ENCODE measurements at regions not wholly inside any gene's neighbourhood (a gene's known extent, or its start where the extent isn't known, plus 50 kb on each side); places are given as distances from the start of the nearest gene placed in this dataset.

DNA sequence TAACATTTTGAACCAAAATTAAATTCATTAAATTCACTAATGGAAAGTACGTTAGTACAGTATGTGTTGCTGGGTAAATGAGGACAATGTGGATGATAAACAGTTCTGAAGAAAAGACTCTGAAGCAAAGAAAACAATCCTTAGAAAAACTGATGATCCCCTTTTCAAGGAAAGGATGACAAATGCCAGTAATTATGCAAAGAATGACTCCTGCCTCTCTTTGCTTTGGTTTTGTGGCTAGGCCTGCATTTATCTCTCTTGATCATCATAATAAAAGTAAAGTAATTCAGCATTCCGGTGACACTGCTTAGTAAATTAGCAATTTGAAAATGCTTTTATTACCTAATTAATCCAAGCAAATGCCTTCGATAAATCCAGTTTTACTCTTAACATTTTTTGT is 652.2 kb upstream of the DIPK2B start:
- Mint-ChIP-seq H3K4me1 (peaks cover 25% of the 10 kb centered on the region), H3K9me3 (no peaks in the 10 kb centered on the region), H3K4me3 (peak overlapping the region; percentile 66), H3K27ac (peak overlapping the region; percentile 91), H3K27me3 (no peaks in the 10 kb centered on the region), H3K36me3 (ENCODE audit: low read depth) (peaks cover 23% of the 10 kb centered on the region)
- intact Hi-C loops (cut with micrococcal nuclease), result loop anchor here (2.0 to 5.0 kb wide), 3 partner anchors 231 to 524 kb away; no protein-coding TSS in a partner anchor
- no peak for DNase-seq

DNA sequence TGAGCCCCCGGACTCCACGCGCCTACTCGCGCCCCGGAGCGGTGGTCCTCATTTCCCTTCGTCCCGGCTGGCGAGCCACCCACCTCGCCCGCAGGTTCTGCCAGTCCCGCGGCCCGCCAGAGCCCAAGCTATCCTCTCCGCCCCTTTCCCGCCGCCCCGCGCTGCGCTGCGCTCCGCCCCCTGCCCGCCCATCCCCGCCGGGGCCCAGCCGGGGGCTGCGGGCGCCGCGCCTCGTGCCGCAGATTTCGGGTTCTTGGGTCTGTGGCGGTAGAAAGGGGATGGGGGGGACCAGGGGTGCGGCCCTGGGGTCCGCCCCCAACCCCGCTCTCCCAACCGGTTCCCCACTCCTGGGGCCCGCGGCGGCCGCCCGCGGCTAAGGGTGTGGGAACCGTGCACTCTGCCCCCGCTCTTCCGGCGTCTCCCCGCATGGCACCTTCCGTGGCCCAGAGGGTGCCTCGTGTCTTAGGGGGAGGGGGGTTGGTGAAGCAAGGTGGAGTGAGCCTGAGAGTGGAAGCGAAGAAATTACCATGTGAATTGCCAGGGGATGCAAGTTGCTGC is 650.8 kb upstream of the DIPK2B start:
- peaks cover 31% of the 10 kb centered on the region for H3K36me3 Mint-ChIP-seq (ENCODE audit: low read depth)

DNA sequence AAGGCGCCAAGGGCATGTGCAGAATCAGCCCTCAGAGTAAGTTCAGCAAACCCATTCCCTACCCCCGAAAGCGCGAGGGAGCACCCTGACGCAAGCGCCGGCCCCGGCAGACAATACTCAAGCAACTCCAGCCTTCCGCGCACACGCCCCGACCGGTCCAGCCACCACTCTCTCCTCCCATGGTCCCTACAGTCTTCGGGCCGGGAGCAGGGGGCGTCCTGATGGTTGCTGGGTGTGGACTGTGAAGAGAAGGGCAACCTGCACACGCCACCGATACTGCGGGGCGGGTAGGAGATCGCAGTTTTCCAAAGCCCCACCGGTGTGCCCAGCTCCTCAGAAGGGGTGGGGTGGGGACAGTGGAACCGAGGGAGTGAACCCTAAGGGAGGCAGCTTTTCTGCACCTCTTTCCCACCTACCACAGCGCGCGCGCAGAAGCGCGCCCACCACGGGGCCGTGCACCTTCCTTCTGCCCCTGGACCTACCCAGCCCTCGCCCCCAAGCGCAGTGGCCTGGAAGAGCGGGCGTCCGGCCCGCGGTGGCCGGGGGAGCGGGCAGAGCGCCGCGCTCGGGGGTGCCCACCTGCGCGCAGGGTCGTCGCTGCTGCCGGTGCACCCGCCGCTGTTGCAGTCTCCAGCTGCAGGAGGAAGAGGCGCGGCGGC is 650.2 kb upstream of the DIPK2B start:
- H3K27ac Mint-ChIP-seq, result peak overlapping the region; percentile 98
- peak overlapping the region; percentile 100 for H3K4me3 Mint-ChIP-seq
- H3K27me3 Mint-ChIP-seq, result no peaks in the 10 kb centered on the region
- H3K4me1 Mint-ChIP-seq, result peaks cover 30% of the 10 kb centered on the region
- DNase-seq, result peak; percentile 64
- intact Hi-C loops (cut with micrococcal nuclease), result loop anchor here (2.0 to 5.0 kb wide), 4 partner anchors 42 to 229 kb away; no protein-coding TSS in a partner anchor
- H3K9me3 Mint-ChIP-seq, result no peaks in the 10 kb centered on the region
- peaks cover 35% of the 10 kb centered on the region for H3K36me3 Mint-ChIP-seq (ENCODE audit: low read depth)

More for the DNA sequence above, 650.8 kb upstream of the DIPK2B start:
- Mint-ChIP-seq H3K27ac (peak overlapping the region; percentile 94), H3K4me3 (peak overlapping the region; percentile 100), H3K27me3 (no peaks in the 10 kb centered on the region), H3K4me1 (peaks cover 26% of the 10 kb centered on the region), H3K9me3 (no peaks in the 10 kb centered on the region)
- peak; percentile 85 for DNase-seq
- intact Hi-C loops (cut with micrococcal nuclease), result loop anchor here (2.0 to 5.0 kb wide), 4 partner anchors 43 to 229 kb away; no protein-coding TSS in a partner anchor

DNA sequence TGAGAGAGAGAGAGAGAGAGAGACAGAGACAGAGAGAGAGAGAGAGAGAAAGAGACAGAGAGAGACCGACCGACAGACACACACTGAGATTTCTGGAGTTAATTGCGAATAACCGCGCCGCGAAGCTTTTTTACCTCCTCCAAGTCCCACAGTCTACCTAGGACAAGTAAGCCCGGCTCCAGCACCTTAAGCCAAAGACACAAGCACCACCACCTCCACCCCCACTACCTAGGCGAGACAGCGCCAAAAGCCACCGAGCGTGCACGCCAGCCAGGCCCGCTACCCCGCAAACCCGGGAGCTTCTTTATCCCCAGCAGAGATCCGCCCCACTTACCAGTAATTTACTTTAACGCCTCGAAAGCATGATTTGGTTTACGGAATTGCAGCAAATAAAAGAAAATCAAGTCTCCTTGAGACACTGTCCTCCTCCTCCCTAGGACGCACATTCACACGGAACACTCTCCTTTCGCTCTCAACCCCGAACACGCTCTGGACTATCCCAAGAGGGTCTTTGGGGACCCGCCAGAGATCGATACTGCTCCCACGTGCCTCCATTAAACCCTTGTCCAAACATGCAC is 649.6 kb upstream of the DIPK2B start:
- Mint-ChIP-seq H3K27ac (peak overlapping the region; percentile 98), H3K36me3 (ENCODE audit: low read depth) (peaks cover 39% of the 10 kb centered on the region), H3K4me3 (peak overlapping the region; percentile 100), H3K9me3 (no peaks in the 10 kb centered on the region), H3K4me1 (peaks cover 31% of the 10 kb centered on the region), H3K27me3 (no peaks in the 10 kb centered on the region)
- intact Hi-C loops (cut with micrococcal nuclease), result loop anchor here (2.0 to 5.0 kb wide), 4 partner anchors 41 to 228 kb away; no protein-coding TSS in a partner anchor
- DNase-seq, result peak; percentile 75

DNA sequence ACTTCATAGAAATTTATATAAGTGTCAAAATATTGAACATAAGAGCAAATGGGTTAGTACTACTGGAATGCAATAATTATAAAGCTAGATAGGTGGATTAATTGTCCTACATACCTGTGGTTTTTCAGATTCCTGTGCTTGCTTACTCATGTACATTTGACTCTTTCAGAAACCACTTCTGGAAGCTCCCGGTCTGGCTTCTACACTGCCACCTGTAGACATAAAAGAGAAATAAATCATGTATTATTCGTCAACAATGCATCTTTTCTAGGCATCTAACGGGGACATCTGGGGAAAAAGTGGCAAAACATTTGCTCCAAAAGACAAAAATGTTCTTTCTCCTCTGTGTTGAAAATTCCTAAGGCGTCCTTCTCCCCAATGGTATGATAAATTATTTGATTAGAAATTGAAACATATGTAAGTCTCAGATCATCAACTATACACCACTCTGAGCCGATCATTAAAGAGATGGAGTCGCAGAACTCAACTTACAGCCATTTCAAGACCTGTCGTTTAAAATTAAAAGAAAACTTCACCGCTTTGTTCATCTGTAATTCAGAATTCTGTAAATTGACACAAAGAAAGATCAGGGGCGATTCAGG is 648.7 kb upstream of the DIPK2B start:
- DNase-seq, result peak; percentile 68
- Mint-ChIP-seq H3K9me3 (no peaks in the 10 kb centered on the region), H3K36me3 (ENCODE audit: low read depth) (peaks cover 43% of the 10 kb centered on the region), H3K27me3 (no peaks in the 10 kb centered on the region), H3K4me1 (peaks cover 25% of the 10 kb centered on the region), H3K4me3 (peak overlapping the region; percentile 100), H3K27ac (peak overlapping the region; percentile 98)
- intact Hi-C loops (cut with micrococcal nuclease), result no loop called here

DNA sequence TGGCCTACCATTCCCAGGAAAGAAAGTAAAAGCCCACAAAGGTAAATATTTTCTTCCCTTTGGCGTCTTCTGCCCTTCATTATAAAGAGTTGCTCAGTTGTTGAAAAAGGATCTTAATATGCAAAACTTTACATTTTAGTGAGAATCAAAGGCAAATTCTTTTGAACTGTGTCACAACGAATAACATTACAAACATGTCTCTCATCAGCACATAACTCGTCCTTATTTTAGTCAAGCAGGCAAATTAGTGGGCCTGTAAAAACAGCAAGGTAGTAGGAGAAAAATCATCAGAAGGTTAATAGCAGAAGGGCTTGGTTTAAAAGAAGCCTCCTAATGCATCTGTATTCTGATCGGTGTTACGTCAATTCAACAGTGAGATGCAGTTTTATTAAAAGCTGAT is 647.3 kb upstream of the DIPK2B start:
- Mint-ChIP-seq H3K9me3 (no peaks in the 10 kb centered on the region), H3K27ac (peak overlapping the region; percentile 46), H3K36me3 (ENCODE audit: low read depth) (peaks cover 57% of the 10 kb centered on the region), H3K27me3 (no peaks in the 10 kb centered on the region), H3K4me1 (peaks cover 28% of the 10 kb centered on the region), H3K4me3 (peak overlapping the region; percentile 65)
- DNase-seq, result no peak
- intact Hi-C loops (cut with micrococcal nuclease), result no loop called here

DNA sequence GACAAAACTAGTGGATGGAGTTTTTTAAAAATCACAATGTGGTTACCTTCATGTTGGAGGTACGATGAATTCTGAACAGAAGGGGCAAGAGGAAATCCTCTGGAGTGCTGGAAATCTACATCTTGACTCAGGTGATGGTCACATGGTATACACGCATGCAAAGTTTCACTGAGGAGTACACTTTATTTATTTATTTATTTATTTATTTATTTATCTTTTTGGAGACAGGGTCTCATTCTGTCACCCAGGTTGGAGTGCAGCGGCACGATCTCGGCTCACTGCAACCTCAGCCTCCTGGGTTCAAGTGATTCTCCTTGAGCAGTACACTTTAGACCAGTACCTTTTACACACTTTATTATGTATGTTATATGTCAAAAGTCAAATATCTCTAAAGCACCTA is 645.7 kb upstream of the DIPK2B start:
- Mint-ChIP-seq H3K4me1 (peaks cover 37% of the 10 kb centered on the region), H3K27me3 (no peaks in the 10 kb centered on the region), H3K36me3 (ENCODE audit: low read depth) (peaks cover 70% of the 10 kb centered on the region), H3K4me3 (peak overlapping the region; percentile 67), H3K9me3 (no peaks in the 10 kb centered on the region), H3K27ac (no peak overlapping the region)
- intact Hi-C loops (cut with micrococcal nuclease), result no loop called here
- no peak for DNase-seq

DNA sequence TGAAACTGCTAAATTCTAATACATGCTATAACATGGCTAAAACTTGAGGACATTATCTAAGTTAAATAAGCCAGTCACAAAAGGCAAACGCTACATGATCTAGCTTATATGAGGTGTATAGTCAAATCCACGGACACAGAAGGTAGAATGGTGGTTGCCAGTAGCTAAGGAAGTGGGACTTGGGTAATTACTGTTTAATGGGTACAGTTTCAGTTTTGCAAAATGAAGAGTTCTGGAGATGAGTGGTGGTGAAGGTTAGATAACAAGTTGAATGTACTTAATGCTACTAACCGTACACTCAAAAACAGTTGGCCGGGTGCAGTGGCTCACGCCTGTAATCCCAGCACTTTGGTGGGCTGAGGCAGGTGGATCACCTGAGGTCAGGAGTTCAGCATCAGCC is 644.5 kb upstream of the DIPK2B start:
- H3K4me1 Mint-ChIP-seq, result peaks cover 39% of the 10 kb centered on the region
- no peak for DNase-seq
- H3K27me3 Mint-ChIP-seq, result no peaks in the 10 kb centered on the region
- no peak overlapping the region for H3K4me3 Mint-ChIP-seq
- no peaks in the 10 kb centered on the region for H3K9me3 Mint-ChIP-seq
- intact Hi-C loops (cut with micrococcal nuclease), result no loop called here
- peaks cover 71% of the 10 kb centered on the region for H3K36me3 Mint-ChIP-seq (ENCODE audit: low read depth)
- no peak overlapping the region for H3K27ac Mint-ChIP-seq

DNA sequence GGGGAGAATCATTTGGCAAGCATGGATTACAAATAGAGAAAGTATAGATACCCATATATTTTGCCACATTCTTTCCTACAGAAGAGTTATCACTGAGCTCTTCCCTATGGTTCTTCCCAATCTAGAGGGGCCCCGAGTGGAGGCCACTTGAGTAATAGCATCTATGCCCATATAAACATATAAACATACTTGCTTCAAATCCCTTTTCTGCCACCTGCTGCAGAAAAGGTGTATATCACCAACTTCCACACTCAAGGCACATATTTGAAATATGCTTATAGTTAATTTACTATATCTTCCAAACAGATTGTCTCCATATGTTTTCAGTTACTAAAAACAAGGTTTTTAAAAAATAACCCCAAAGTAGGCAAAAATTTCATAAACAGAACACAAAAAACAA is 642.8 kb upstream of the DIPK2B start:
- no peaks in the 10 kb centered on the region for H3K27me3 Mint-ChIP-seq
- H3K27ac Mint-ChIP-seq, result peak overlapping the region; percentile 87
- H3K36me3 Mint-ChIP-seq (ENCODE audit: low read depth), result peaks cover 66% of the 10 kb centered on the region
- intact Hi-C loops (cut with micrococcal nuclease), result loop anchor here (2.0 kb wide), 2 partner anchors 41 to 521 kb away; no protein-coding TSS in a partner anchor
- DNase-seq, result peak; percentile 62
- H3K9me3 Mint-ChIP-seq, result no peaks in the 10 kb centered on the region
- H3K4me3 Mint-ChIP-seq, result peak overlapping the region; percentile 80
- peaks cover 39% of the 10 kb centered on the region for H3K4me1 Mint-ChIP-seq

DNA sequence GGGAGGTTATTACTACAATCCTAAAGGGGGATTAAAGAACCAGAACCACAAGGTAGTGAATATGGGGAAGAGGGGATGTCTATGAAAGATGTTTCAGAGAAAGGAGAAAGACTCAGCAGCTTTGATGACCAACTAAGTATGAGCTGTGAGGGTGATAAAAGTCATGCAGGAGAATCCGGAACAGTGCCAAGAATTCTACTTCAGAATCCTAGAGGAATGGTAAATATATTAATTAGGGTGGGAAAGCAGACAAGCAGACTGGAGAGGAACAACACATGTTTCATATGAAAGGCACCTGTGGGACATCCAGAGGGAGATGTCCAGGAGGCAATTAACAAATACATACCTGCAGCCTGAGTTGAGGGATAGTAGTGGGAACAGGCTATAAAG is 642.2 kb upstream of the DIPK2B start:
- H3K36me3 Mint-ChIP-seq (ENCODE audit: low read depth), result peaks cover 64% of the 10 kb centered on the region

DNA sequence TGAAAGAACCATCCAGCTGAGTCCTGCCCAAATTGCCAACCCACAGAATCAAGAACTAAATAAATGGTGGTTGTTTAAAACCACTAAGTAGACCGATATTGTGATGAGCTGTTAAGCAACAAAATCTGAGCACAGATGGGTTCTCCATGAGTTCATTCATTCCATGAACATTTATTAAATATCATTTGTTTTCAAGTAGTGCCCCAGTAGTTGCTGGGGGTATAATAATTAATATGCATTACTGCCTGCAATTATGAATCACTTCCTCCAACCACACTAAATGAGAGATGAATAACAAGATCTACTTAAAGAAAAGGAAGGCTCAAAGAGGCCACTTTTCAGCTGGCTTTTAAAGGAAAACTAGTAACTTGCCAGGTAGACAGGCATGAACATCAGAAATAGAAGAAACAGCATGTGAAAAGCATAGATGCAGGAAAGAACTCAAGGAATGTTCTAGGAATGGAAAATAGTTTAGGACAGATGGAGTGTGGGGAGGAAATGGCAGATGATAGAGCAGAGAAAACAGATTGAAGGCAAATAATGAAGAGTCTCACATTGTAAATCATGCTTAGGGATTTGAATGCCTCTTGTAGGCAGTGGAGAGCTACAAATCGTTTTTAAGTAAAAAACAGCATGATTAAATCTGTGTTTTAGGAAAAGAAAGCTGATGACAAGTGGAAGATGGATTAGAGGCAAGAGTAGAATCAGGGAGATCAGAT is 641.7 kb upstream of the DIPK2B start:
- DNase-seq, result no peak
- Mint-ChIP-seq H3K27me3 (no peaks in the 10 kb centered on the region), H3K27ac (peak overlapping the region; percentile 87), H3K9me3 (no peaks in the 10 kb centered on the region), H3K4me1 (peaks cover 33% of the 10 kb centered on the region), H3K36me3 (ENCODE audit: low read depth) (peaks cover 60% of the 10 kb centered on the region), H3K4me3 (peak overlapping the region; percentile 80)
- intact Hi-C loops (cut with micrococcal nuclease), result loop anchor here (2.0 kb wide), 2 partner anchors 40 to 520 kb away; no protein-coding TSS in a partner anchor

More for the DNA sequence above, 642.2 kb upstream of the DIPK2B start:
- H3K27ac Mint-ChIP-seq, result peak overlapping the region; percentile 87
- intact Hi-C loops (cut with micrococcal nuclease), result loop anchor here (2.0 kb wide), 2 partner anchors 40 to 520 kb away; no protein-coding TSS in a partner anchor
- DNase-seq, result no peak
- H3K4me1 Mint-ChIP-seq, result peaks cover 35% of the 10 kb centered on the region
- no peaks in the 10 kb centered on the region for H3K27me3 Mint-ChIP-seq
- no peaks in the 10 kb centered on the region for H3K9me3 Mint-ChIP-seq
- H3K4me3 Mint-ChIP-seq, result peak overlapping the region; percentile 80

DNA sequence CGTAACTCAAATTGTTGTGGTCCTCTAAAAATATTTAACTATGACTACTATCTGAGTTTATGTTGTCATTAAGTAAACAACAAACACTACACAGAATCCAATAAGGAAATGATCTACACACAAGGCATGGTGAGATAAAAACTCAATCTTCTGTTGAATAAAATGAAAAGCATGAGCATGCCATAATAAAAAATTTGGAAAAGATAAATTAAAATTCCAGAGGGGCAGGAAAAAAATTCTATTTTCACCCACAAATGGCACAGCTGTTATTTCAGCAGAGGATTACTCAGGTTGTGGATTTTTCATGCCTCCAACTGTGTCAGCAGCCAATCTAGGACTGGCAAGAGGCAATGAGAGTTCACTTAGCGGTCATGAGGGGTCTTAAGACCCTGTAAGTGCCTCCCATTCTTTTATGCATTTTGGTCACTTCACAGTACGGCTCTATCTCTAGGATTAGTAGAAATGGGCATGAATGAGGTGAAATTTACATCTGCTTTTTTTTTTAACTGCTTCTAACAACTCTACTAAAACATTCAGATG is 639.8 kb upstream of the DIPK2B start:
- DNase-seq, result no peak

DNA sequence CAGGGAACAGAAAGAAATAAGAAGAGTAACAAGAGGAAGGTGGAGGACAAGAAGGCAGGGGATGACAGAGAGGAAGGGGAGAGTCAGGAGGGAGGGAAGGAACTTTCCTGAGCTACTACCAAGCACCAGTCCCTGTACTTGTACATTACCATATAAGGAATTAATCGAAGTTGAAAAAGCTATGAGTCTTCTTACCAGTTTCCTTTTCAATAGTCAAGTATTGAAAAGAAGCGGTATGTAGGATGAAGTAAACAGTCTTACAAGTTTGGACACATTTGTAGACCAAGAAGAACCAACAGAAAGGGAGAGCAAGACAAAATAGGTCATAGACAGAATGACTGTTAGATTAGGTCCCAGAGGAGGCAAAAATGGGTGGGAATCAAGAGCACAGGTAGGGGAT is 629.7 kb upstream of the DIPK2B start:
- peak overlapping the region; percentile 97 for H3K27ac Mint-ChIP-seq
- H3K4me1 Mint-ChIP-seq, result peaks cover 35% of the 10 kb centered on the region

More for the DNA sequence above, 639.8 kb upstream of the DIPK2B start:
- intact Hi-C loops (cut with micrococcal nuclease), result no loop called here
- peaks cover 49% of the 10 kb centered on the region for H3K36me3 Mint-ChIP-seq (ENCODE audit: low read depth)
- peaks cover 29% of the 10 kb centered on the region for H3K4me1 Mint-ChIP-seq
- no peaks in the 10 kb centered on the region for H3K27me3 Mint-ChIP-seq
- H3K27ac Mint-ChIP-seq, result peak overlapping the region; percentile 22
- H3K4me3 Mint-ChIP-seq, result no peak overlapping the region
- H3K9me3 Mint-ChIP-seq, result no peaks in the 10 kb centered on the region

More for the DNA sequence above, 629.7 kb upstream of the DIPK2B start:
- Mint-ChIP-seq H3K36me3 (ENCODE audit: low read depth) (peaks cover 56% of the 10 kb centered on the region), H3K4me3 (peak overlapping the region; percentile 76), H3K9me3 (peaks cover 12% of the 10 kb centered on the region), H3K27me3 (no peaks in the 10 kb centered on the region)
- intact Hi-C loops (cut with micrococcal nuclease), result no loop called here
- DNase-seq, result no peak
